H1 (cell line): ENCODE measurements at regions not wholly inside any gene's neighbourhood (a gene's known extent, or its start where the extent isn't known, plus 50 kb on each side); places are given as distances from the start of the nearest gene placed in this dataset.

Experiments
- CTCF ChIA-PET: fragments of 300-600 bp; sonication (Branson Sonifier 250); formaldehyde crosslinking; loops from one replicate; lab custom pipeline; 2021; ENCODE audit not compliant: partially characterized antibody; lab: Charles Lee
- POLR2A ChIA-PET: fragments of 300-600 bp; sonication (Branson Sonifier 250); formaldehyde crosslinking; loops from one replicate; lab custom pipeline; 2021; ENCODE audit warnings: inconsistent platforms; ENCODE audit not compliant: partially characterized antibody; lab: Charles Lee
- DNase-seq, 2 experiments: peaks; one replicate each; pipeline versions ENCODE4 v3.0.0 to v3.0.0-alpha.2; 2010 to 2022; ENCODE audit warnings: low spot score in 2 of 2, low read depth in 1 of 2, mixed read lengths in 1 of 2
- FAIRE-seq: peaks from 2 replicates; lab custom pipeline; 2011; peaks lifted over from hg19 to GRCh38; lab: Jason Lieb, UNC
- H2AFZ ChIP-seq: 2 replicates; pipeline ENCODE4 v1.8.1; 2012; ENCODE audit warnings: low read length, inconsistent platforms
- H2AK5ac ChIP-seq: 2 replicates; pipeline ENCODE4 v1.6.1; 2013; ENCODE audit warnings: low read depth, low read length
- H2BK120ac ChIP-seq: replicated peaks from 2 replicates; pipeline ENCODE3; 2013; ENCODE audit warnings: low read depth, low read length, inconsistent platforms
- H2BK12ac ChIP-seq: 2 replicates; pipeline ENCODE4 v1.6.1; 2013; ENCODE audit warnings: low read depth, low read length
- H2BK15ac ChIP-seq: 2 replicates; pipeline ENCODE4 v1.6.1; 2013; ENCODE audit warnings: low read length
- H2BK20ac ChIP-seq: 2 replicates; pipeline ENCODE4 v1.6.1; 2013; ENCODE audit warnings: low read length
- H2BK5ac ChIP-seq: 2 replicates; pipeline ENCODE4 v1.6.1; 2013; ENCODE audit warnings: low read depth, low read length
- H3K14ac ChIP-seq: 2 replicates; pipeline ENCODE4 v1.6.1; 2013; ENCODE audit warnings: inconsistent platforms; ENCODE audit not compliant: insufficient read length
- H3K18ac ChIP-seq: 2 replicates; pipeline ENCODE4 v1.6.1; 2013; ENCODE audit warnings: low read length; ENCODE audit errors: extremely low read depth
- H3K23ac ChIP-seq: 2 replicates; pipeline ENCODE4 v1.6.1; 2013; ENCODE audit warnings: inconsistent platforms; ENCODE audit not compliant: insufficient read length
- H3K23me2 ChIP-seq: 2 replicates; pipeline ENCODE4 v1.6.1; 2013; ENCODE audit warnings: low read depth, low read length
- H3K27ac ChIP-seq: 2 replicates; pipeline ENCODE4 v1.6.1; 2011; ENCODE audit warnings: low read depth, low read length, inconsistent platforms
- H3K27me3 ChIP-seq, 4 experiments: replicated peaks in 1 of 4; 1 replicate in 1 of 4; 2 replicates in 3 of 4; pipeline versions ENCODE4 v1.6.1 to v1.8.1; 2011 to 2013; ENCODE audit warnings: low read length in 3 of 4, mild to moderate bottlenecking in 3 of 4, inconsistent platforms in 2 of 4, mixed read lengths in 2 of 4, moderate library complexity in 1 of 4; ENCODE audit not compliant: control insufficient read depth in 3 of 4, insufficient read depth in 3 of 4; ENCODE audit errors: extremely low read depth in 1 of 4
- H3K36me3 ChIP-seq, 4 experiments: 2 replicates each; pipeline versions ENCODE4 v1.6.1 to v1.8.1; 2011 to 2013; ENCODE audit warnings: mild to moderate bottlenecking in 4 of 4, low read length in 3 of 4, moderate library complexity in 2 of 4, control low read depth in 1 of 4, inconsistent platforms in 1 of 4; ENCODE audit not compliant: insufficient read depth in 4 of 4, control insufficient read depth in 2 of 4
- H3K4ac ChIP-seq: replicated peaks from 2 replicates; pipeline ENCODE3; 2013; ENCODE audit warnings: low read length, low read depth, mixed read lengths, inconsistent platforms; ENCODE audit not compliant: insufficient read length
- H3K4me1 ChIP-seq, 4 experiments: replicated peaks in 1 of 4; 1 replicate in 1 of 4; 2 replicates in 3 of 4; pipeline versions ENCODE4 v1.6.1 to v1.8.1; 2011 to 2013; ENCODE audit warnings: low read length in 3 of 4, inconsistent platforms in 2 of 4, mixed read lengths in 1 of 4; ENCODE audit not compliant: insufficient read depth in 4 of 4, control insufficient read depth in 3 of 4
- H3K4me2 ChIP-seq, 2 experiments: 2 replicates each; pipeline versions ENCODE4 v1.6.1 to v1.8.1; 2011 to 2013; ENCODE audit warnings: low read depth in 2 of 2, low read length in 2 of 2, control low read depth in 1 of 2, inconsistent platforms in 1 of 2, mild to moderate bottlenecking in 1 of 2; ENCODE audit not compliant: insufficient read depth in 1 of 2
- H3K4me3 ChIP-seq, 4 experiments: fragments of 200-600, 300-600 bp in 1 of 4; sonication (generic), shearing (Covaris generic), sonication (Bioruptor Twin) in 1 of 4; 2 replicates each; pipeline versions ENCODE4 v1.5.1 to v1.8.1; 2011 to 2016; ENCODE audit warnings: low read length in 4 of 4, low read depth in 3 of 4, control low read depth in 2 of 4, inconsistent platforms in 2 of 4, mild to moderate bottlenecking in 2 of 4, mixed read lengths in 1 of 4, moderate library complexity in 1 of 4; ENCODE audit not compliant: insufficient read depth in 2 of 4; ENCODE audit errors: extremely low read depth in 1 of 4
- H3K56ac ChIP-seq: replicated peaks from 2 replicates; pipeline ENCODE3; 2013; ENCODE audit warnings: low read depth, mild to moderate bottlenecking, mixed read lengths, low read length, inconsistent platforms; ENCODE audit not compliant: insufficient read length
- H3K79me1 ChIP-seq: 2 replicates; pipeline ENCODE4 v1.6.1; 2013; ENCODE audit warnings: low read depth, low read length, control low read depth
- H3K79me2 ChIP-seq, 2 experiments: 2 replicates each; pipeline versions ENCODE4 v1.6.1 to v1.8.1; 2012 to 2013; ENCODE audit warnings: low read length in 2 of 2, mild to moderate bottlenecking in 2 of 2, inconsistent platforms in 1 of 2; ENCODE audit not compliant: insufficient read depth in 2 of 2, control insufficient read depth in 1 of 2
- H3K9ac ChIP-seq, 4 experiments: replicated peaks in 1 of 4; 1 replicate in 1 of 4; 2 replicates in 3 of 4; pipeline versions ENCODE4 v1.6.1 to v1.8.1; 2011 to 2013; ENCODE audit warnings: low read depth in 3 of 4, low read length in 3 of 4, control low read depth in 2 of 4, mild to moderate bottlenecking in 2 of 4, moderate library complexity in 2 of 4, inconsistent platforms in 1 of 4; ENCODE audit errors: extremely low read depth in 1 of 4
- H3K9me3 ChIP-seq, 2 experiments: 2 replicates each; pipeline versions ENCODE4 v1.6.1 to v1.8.1; 2012 to 2013; ENCODE audit warnings: mild to moderate bottlenecking in 2 of 2, moderate library complexity in 2 of 2, control low read depth in 1 of 2, inconsistent platforms in 1 of 2, low read depth in 1 of 2, low read length in 1 of 2, mixed read lengths in 1 of 2; ENCODE audit not compliant: insufficient read depth in 2 of 2
- H4K20me1 ChIP-seq, 2 experiments: replicated peaks in 1 of 2; 2 replicates each; pipeline versions ENCODE3 to v1.8.1; 2011 to 2013; ENCODE audit warnings: inconsistent platforms in 2 of 2, low read length in 2 of 2, mild to moderate bottlenecking in 1 of 2; ENCODE audit not compliant: insufficient read depth in 2 of 2, control insufficient read depth in 1 of 2
- H4K5ac ChIP-seq: 2 replicates; pipeline ENCODE4 v1.6.1; 2013; ENCODE audit warnings: low read length, low read depth, mixed read lengths, inconsistent platforms; ENCODE audit not compliant: insufficient read length
- H4K8ac ChIP-seq: 2 replicates; pipeline ENCODE4 v1.8.0; 2013; ENCODE audit warnings: mild to moderate bottlenecking, moderate library complexity, low read length, inconsistent platforms; ENCODE audit not compliant: insufficient read depth; ENCODE audit errors: extremely low read depth
- H4K91ac ChIP-seq: replicated peaks from 2 replicates; pipeline ENCODE3; 2013; ENCODE audit warnings: low read length, mixed read lengths, inconsistent platforms; ENCODE audit not compliant: insufficient read length
- ASH2L ChIP-seq: fragments of 200-600, 300-600 bp; sonication (generic); IDR thresholded peaks from one replicate; pipeline ENCODE4 v1.7.1; 2017; ENCODE audit warnings: low read length
- BCL11A ChIP-seq, 2 experiments: IDR thresholded peaks; one replicate each; pipeline ENCODE4 v1.6.1; 2011; ENCODE audit warnings: low read depth in 2 of 2, low read length in 2 of 2, mild to moderate bottlenecking in 2 of 2
- BRCA1 ChIP-seq: IDR thresholded peaks from 2 replicates; pipeline ENCODE4 v1.6.1; 2012; ENCODE audit warnings: low read depth, low read length, improper control_type of control experiment
- CBX8 ChIP-seq: fragments of 300-800, 300-1000 bp; sonication (generic); IDR thresholded peaks from 2 replicates; pipeline ENCODE4 v1.7.1; 2016; ENCODE audit warnings: low read depth, low read length, borderline replicate concordance
- CREB1 ChIP-seq: IDR thresholded peaks from 2 replicates; pipeline ENCODE4 v1.6.1; 2012; ENCODE audit warnings: inconsistent platforms
- HDAC6 ChIP-seq: IDR thresholded peaks from one replicate; pipeline ENCODE4 v1.7.1; 2012; ENCODE audit warnings: low read depth, mild to moderate bottlenecking, inconsistent platforms, low read length, moderate library complexity
- JUND ChIP-seq: IDR thresholded peaks from 2 replicates; pipeline ENCODE4 v1.6.1; 2011; ENCODE audit warnings: mild to moderate bottlenecking, improper control_type of control experiment, low read length
- KDM1A ChIP-seq: fragments of 200-600, 300-600 bp; sonication (generic); IDR thresholded peaks from 2 replicates; pipeline ENCODE4 v1.7.1; 2016; ENCODE audit warnings: mild to moderate bottlenecking, low read length, borderline replicate concordance
- NANOG ChIP-seq: IDR thresholded peaks from 2 replicates; pipeline ENCODE4 v1.6.1; 2011; ENCODE audit warnings: low read length, low read depth, mild to moderate bottlenecking, inconsistent platforms; ENCODE audit not compliant: insufficient read depth, poor library complexity, severe bottlenecking
- PHF8 ChIP-seq: fragments of 200-600 bp; sonication (generic); conservative IDR thresholded peaks from 2 replicates; pipeline ENCODE4 v1.7.1; 2012; ENCODE audit warnings: low read depth, mild to moderate bottlenecking, inconsistent platforms, low read length, moderate library complexity
- SP1 ChIP-seq: IDR thresholded peaks from 2 replicates; pipeline ENCODE4 v1.6.1; 2011; ENCODE audit warnings: low read depth, low read length
- YY1 ChIP-seq: IDR thresholded peaks from 2 replicates; pipeline ENCODE4 v1.6.1; 2011; ENCODE audit warnings: low read depth, mild to moderate bottlenecking, low read length
- WGBS, 2 experiments: shearing (Covaris generic) in 1 of 2; methylation state at CpG; one replicate each; pipeline versions ENCODE4 v1.1.6 to v1.1.7; 2013 to 2015; ENCODE audit warnings: low lambda C conversion rate in 2 of 2, mixed read lengths in 2 of 2, inconsistent platforms in 1 of 2, low coverage in 1 of 2, missing lambda C conversion rate in 1 of 2; ENCODE audit not compliant: insufficient replicate concordance in 2 of 2, insufficient coverage in 1 of 2, insufficient read length in 1 of 2; ENCODE audit errors: extremely low coverage in 1 of 2, missing lambda C conversion rate in 1 of 2; 5-methylcytosine and 5-hydroxymethylcytosine counted together
- TF ChIP-seq, protein P1 (sequence below), 3 experiments: IDR thresholded peaks; 1 replicate in 2 of 3; 2 replicates in 1 of 3; pipeline versions ENCODE4 v1.5.1 to v1.6.1; 2011; ENCODE audit warnings: low read length in 3 of 3, mild to moderate bottlenecking in 3 of 3, inconsistent platforms in 2 of 3, low read depth in 1 of 3, moderate library complexity in 1 of 3; ENCODE audit not compliant: insufficient read depth in 1 of 3; ENCODE audit errors: control extremely low read depth in 1 of 3

DNA sequence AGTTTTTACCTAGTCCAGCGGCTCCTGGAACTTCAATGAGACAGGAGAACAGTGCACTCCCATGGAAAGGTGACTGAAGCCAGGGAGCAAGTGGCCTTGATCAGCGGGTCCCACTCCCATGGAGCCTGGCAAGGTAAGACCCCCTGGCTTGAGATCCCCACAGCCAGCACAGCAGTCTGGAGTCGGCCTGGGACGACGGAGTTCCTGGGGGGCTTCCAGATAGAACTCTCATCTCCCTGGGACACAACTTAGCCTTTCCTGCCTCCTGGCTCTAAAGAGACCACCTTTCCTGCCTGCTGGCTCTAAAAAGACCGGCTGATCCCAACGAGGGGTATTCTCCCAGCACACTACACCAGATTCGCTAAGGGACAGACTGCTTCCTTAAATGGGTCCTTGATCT, 1279.0 kb upstream of the GOT2 start:
- H3K27ac ChIP-seq, result no peak overlapping the region

More for the DNA sequence above, 1279.0 kb upstream of the GOT2 start:
- no peak overlapping the region for H3K18ac ChIP-seq
- H3K4ac ChIP-seq, result no peak overlapping the region
- FAIRE-seq (no peak), DNase-seq (no peak)
- H3K79me1 ChIP-seq, result no peaks in the 10 kb centered on the region
- H3K23me2 ChIP-seq, result peaks cover 2% of the 10 kb centered on the region; the same call in 1 of the 2 replicates
- no peak overlapping the region for H3K14ac ChIP-seq
- H4K8ac ChIP-seq, result peak overlapping the region; percentile 48; the same call in 1 of the 2 replicates
- no peaks in the 10 kb centered on the region for H3K27me3 ChIP-seq
- H3K36me3 ChIP-seq, result no peaks in the 10 kb centered on the region
- H2BK5ac ChIP-seq, result no peak overlapping the region
- no peak overlapping the region for H2BK15ac ChIP-seq
- no peak overlapping the region for H2AFZ ChIP-seq
- H4K5ac ChIP-seq, result no peak overlapping the region
- H3K4me1 ChIP-seq, result no peaks in the 10 kb centered on the region
- no peak overlapping the region for H2BK20ac ChIP-seq
- no peak overlapping the region for H4K91ac ChIP-seq
- WGBS, 2 experiments, result 97% methylated on average over 4 of the region's 8 CpGs; no CpG with 5 or more reads in 1 of the 2 experiments
- ChIA-PET CTCF (interaction anchor here (1.3 kb wide), 1 partner anchor 30 kb away, joined by 3 read pairs; no protein-coding TSS in a partner anchor), POLR2A (no interaction called here)
- no peak overlapping the region for H2BK120ac ChIP-seq
- H2AK5ac ChIP-seq, result no peak overlapping the region
- H3K4me2 ChIP-seq, result no peak overlapping the region
- no peak overlapping the region for H3K56ac ChIP-seq
- H3K9me3 ChIP-seq, result peaks cover 8 to 14% of the 10 kb centered on the region in 2 experiments
- no peak overlapping the region for H3K9ac ChIP-seq
- no peak overlapping the region for H3K23ac ChIP-seq
- no peaks in the 10 kb centered on the region for H4K20me1 ChIP-seq
- H3K79me2 ChIP-seq, result no peaks in the 10 kb centered on the region
- no peak overlapping the region for H3K4me3 ChIP-seq
- H2BK12ac ChIP-seq, result no peak overlapping the region
- TF ChIP-seq PHF8 (no peak), CREB1 (no peak), HDAC6 (no peak), YY1 (no peak), BCL11A (IDR thresholded peaks at IDR 0.05; ENCODE audit: low read depth in 2 of 2, low read length in 2 of 2) (no peak), ASH2L (no peak), KDM1A (no peak), JUND (no peak), BRCA1 (no peak), CBX8 (no peak), SP1 (no peak), NANOG (no peak)
- TF ChIP-seq, protein P1, sequence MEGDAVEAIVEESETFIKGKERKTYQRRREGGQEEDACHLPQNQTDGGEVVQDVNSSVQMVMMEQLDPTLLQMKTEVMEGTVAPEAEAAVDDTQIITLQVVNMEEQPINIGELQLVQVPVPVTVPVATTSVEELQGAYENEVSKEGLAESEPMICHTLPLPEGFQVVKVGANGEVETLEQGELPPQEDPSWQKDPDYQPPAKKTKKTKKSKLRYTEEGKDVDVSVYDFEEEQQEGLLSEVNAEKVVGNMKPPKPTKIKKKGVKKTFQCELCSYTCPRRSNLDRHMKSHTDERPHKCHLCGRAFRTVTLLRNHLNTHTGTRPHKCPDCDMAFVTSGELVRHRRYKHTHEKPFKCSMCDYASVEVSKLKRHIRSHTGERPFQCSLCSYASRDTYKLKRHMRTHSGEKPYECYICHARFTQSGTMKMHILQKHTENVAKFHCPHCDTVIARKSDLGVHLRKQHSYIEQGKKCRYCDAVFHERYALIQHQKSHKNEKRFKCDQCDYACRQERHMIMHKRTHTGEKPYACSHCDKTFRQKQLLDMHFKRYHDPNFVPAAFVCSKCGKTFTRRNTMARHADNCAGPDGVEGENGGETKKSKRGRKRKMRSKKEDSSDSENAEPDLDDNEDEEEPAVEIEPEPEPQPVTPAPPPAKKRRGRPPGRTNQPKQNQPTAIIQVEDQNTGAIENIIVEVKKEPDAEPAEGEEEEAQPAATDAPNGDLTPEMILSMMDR (IDR thresholded peaks at IDR 0.05; ENCODE audit: control extremely low read depth in 1 of 3, insufficient read depth in 1 of 3, low read depth in 1 of 3, low read length in 3 of 3), result no peak
